K562 (cell line): ENCODE measurements at regions not wholly inside any gene's neighbourhood (a gene's known extent, or its start where the extent isn't known, plus 50 kb on each side); places are given as distances from the start of the nearest gene placed in this dataset.

Experiments
- ATAC-seq: fragments of 200-7000 bp; cut with Tn5 transposase; 3 replicates; pipeline ENCODE4 v1.9.1; 2020; ENCODE audit warnings: moderate library complexity
- BruUV-seq: library from RNA; stranded (reverse); fragments of 400-500 nt; replicated peaks from 2 replicates; lab custom pipeline; 2021; lab: Mats Ljungman, UMichigan
- CTCF ChIA-PET: fragments of 300-600 bp; formaldehyde crosslinking; extraction: SDS; loops from one replicate; lab custom pipeline; 2021; ENCODE audit warnings: low intra/inter-chr PET ratio; lab: Yijun Ruan, JAX
- POLR2A ChIA-PET: fragments of 300-600, 350-650 bp; sonication (Branson Sonifier 250); formaldehyde crosslinking; extraction: SDS; loops from one replicate; lab custom pipeline; 2021; ENCODE audit warnings: antibody characterized with exemption, inconsistent platforms; lab: Yijun Ruan, JAX
- DNase-seq, 4 experiments: peaks; one replicate each; pipeline versions ENCODE4 v3.0.0 to v3.0.0-alpha.2; 2011 to 2018; ENCODE audit warnings: low spot score in 3 of 4, mixed read lengths in 3 of 4; ENCODE audit errors: extremely low read depth in 1 of 4
- FAIRE-seq: peaks from 2 replicates; lab custom pipeline; 2011; peaks lifted over from hg19 to GRCh38; lab: Jason Lieb, UNC
- H2AFZ ChIP-seq: 2 replicates; pipeline ENCODE4 v1.6.0; 2011; ENCODE audit warnings: low read depth, low read length, control low read depth, inconsistent platforms
- H3K27ac ChIP-seq: fragments of 200-600 bp; 3 replicates; pipeline ENCODE4 v1.8.0; 2011; ENCODE audit warnings: low read depth, mild to moderate bottlenecking, control low read depth, inconsistent platforms, low read length, moderate library complexity, mixed read lengths; ENCODE audit errors: extremely low read depth
- H3K27me3 ChIP-seq, 2 experiments: fragments of 300-600 bp in 1 of 2; 2 replicates in 1 of 2; 3 replicates in 1 of 2; pipeline versions ENCODE4 v1.6.0 to v1.8.0; 2011; ENCODE audit warnings: inconsistent platforms in 2 of 2, low read length in 2 of 2, mild to moderate bottlenecking in 1 of 2, mixed read lengths in 1 of 2, moderate library complexity in 1 of 2; ENCODE audit not compliant: control insufficient read depth in 2 of 2, insufficient read depth in 2 of 2
- H3K36me3 ChIP-seq: fragments of 300-600 bp; 3 replicates; pipeline ENCODE4 v1.8.0; 2011; ENCODE audit warnings: mild to moderate bottlenecking, low read length, inconsistent platforms; ENCODE audit not compliant: control insufficient read depth, insufficient read depth
- H3K4me1 ChIP-seq, 2 experiments: fragments of 200-600 bp in 1 of 2; replicated peaks in 1 of 2; 2 replicates in 1 of 2; 3 replicates in 1 of 2; pipeline versions ENCODE4 v1.5.1 to v1.8.0; 2011; ENCODE audit warnings: inconsistent platforms in 2 of 2, low read length in 2 of 2, mild to moderate bottlenecking in 1 of 2, mixed read lengths in 1 of 2, moderate library complexity in 1 of 2; ENCODE audit not compliant: control insufficient read depth in 2 of 2, insufficient read depth in 2 of 2
- H3K4me2 ChIP-seq: 2 replicates; pipeline ENCODE4 v1.6.1; 2011; ENCODE audit warnings: low read length, control low read depth, inconsistent platforms, mixed read lengths; ENCODE audit not compliant: insufficient read depth
- H3K4me3 ChIP-seq: fragments of 200-600 bp; sonication (generic), shearing (Covaris generic); 2 replicates; pipeline ENCODE4 v1.5.1; 2016; ENCODE audit warnings: control low read depth, inconsistent platforms
- H3K79me2 ChIP-seq: fragments of 200-600 bp; 3 replicates; pipeline ENCODE4 v1.8.0; 2011; ENCODE audit warnings: low read length, inconsistent platforms; ENCODE audit not compliant: control insufficient read depth, insufficient read depth
- H3K9ac ChIP-seq, 2 experiments: 2 replicates each; pipeline versions ENCODE4 v1.6.0 to v1.6.1; 2011; ENCODE audit warnings: low read depth in 2 of 2, low read length in 2 of 2, control low read depth in 1 of 2, inconsistent platforms in 1 of 2, mild to moderate bottlenecking in 1 of 2, mixed read lengths in 1 of 2; ENCODE audit not compliant: insufficient read depth in 1 of 2
- H3K9me1 ChIP-seq: one replicate; pipeline ENCODE4 v1.6.0; 2011; ENCODE audit warnings: inconsistent platforms, mild to moderate bottlenecking, low read length, moderate library complexity; ENCODE audit not compliant: control insufficient read depth, insufficient read depth
- H3K9me3 ChIP-seq: replicated peaks from 2 replicates; pipeline ENCODE4 v1.5.1; 2011; ENCODE audit warnings: low read depth, low read length, inconsistent platforms; ENCODE audit not compliant: control insufficient read depth, insufficient read depth
- H4K20me1 ChIP-seq: replicated peaks from 2 replicates; pipeline ENCODE4 v1.6.1; 2011; ENCODE audit warnings: low read length, inconsistent platforms, mixed read lengths; ENCODE audit not compliant: control insufficient read depth, insufficient read depth
- CBX5 ChIP-seq: IDR thresholded peaks from 2 replicates; pipeline ENCODE4 v1.6.1; 2014; ENCODE audit warnings: low read depth, borderline replicate concordance
- CEBPG ChIP-seq, 3 experiments: fragments of 200-800 bp in 1 of 3; sonication (Bioruptor generic) in 1 of 3; sonication (generic) in 1 of 3; formaldehyde crosslinking in 1 of 3; IDR thresholded peaks in 2 of 3; conservative IDR thresholded peaks in 1 of 3; 2 replicates each; pipeline versions ENCODE4 v1.6.1 to v1.8.0; 2016 to 2022; ENCODE audit warnings: missing compliant biosample characterization in 2 of 3, missing genetic modification characterization in 2 of 3, mild to moderate bottlenecking in 1 of 3, missing genetic modification reagents in 1 of 3
- CHD1 ChIP-seq: fragments of 200-600 bp; sonication (generic); IDR thresholded peaks from one replicate; pipeline ENCODE4 v1.6.1; 2012; ENCODE audit warnings: mild to moderate bottlenecking, moderate library complexity, low read length, inconsistent platforms
- FOXA1 ChIP-seq: fragments of 450-650 bp; IDR thresholded peaks from 2 replicates; pipeline ENCODE4 v1.6.1; 2016; ENCODE audit warnings: mild to moderate bottlenecking, borderline replicate concordance
- HDAC2 ChIP-seq: fragments of 450-650 bp; IDR thresholded peaks from 2 replicates; pipeline ENCODE4 v1.6.1; 2016; ENCODE audit warnings: mild to moderate bottlenecking
- LARP7 ChIP-seq: fragments of 450-650 bp; IDR thresholded peaks from 2 replicates; pipeline ENCODE4 v1.6.1; 2016
- NFE2 ChIP-seq: IDR thresholded peaks from 2 replicates; pipeline ENCODE4 v1.6.1; 2014; ENCODE audit warnings: antibody characterized with exemption, low read depth
- NRF1 ChIP-seq, 2 experiments: fragments of 450-650 bp; IDR thresholded peaks in 1 of 2; conservative IDR thresholded peaks in 1 of 2; 2 replicates each; pipeline ENCODE4 v1.6.1; 2014; ENCODE audit warnings: mild to moderate bottlenecking in 2 of 2
- PKNOX1 ChIP-seq: fragments of 450-650 bp; IDR thresholded peaks from 2 replicates; pipeline ENCODE4 v1.6.1; 2016
- SRF ChIP-seq, 2 experiments: fragments of 250-450, 450-650 bp in 1 of 2; sonication (Bioruptor Pico) in 1 of 2; sonication (generic) in 1 of 2; formaldehyde crosslinking; IDR thresholded peaks; 2 replicates each; pipeline versions ENCODE4 v1.5.0 to v1.5.1; 2020 to 2022; ENCODE audit warnings: mild to moderate bottlenecking in 1 of 2, missing genetic modification reagents in 1 of 2
- SUPT5H ChIP-seq: fragments of 450-650 bp; IDR thresholded peaks from 2 replicates; pipeline ENCODE4 v1.6.1; 2016
- ZKSCAN1 ChIP-seq: fragments of 150-350 bp; IDR thresholded peaks from 2 replicates; pipeline ENCODE4 v1.6.1; 2016; ENCODE audit warnings: low read depth, low read length
- ZNF280B ChIP-seq: fragments of 250-450 bp; sonication (Bioruptor Pico); IDR thresholded peaks from 2 replicates; pipeline ENCODE4 v1.5.1; 2021; ENCODE audit warnings: mild to moderate bottlenecking
- WGBS: fragments of 100-300 bp; shearing (Covaris generic); methylation state at CpG from one replicate; pipeline ENCODE4 v1.1.6; 2016; ENCODE audit warnings: low coverage, mixed read lengths; ENCODE audit not compliant: insufficient coverage; ENCODE audit errors: missing lambda C conversion rate; 5-methylcytosine and 5-hydroxymethylcytosine counted together
- in situ Hi-C: fragments of 300-500 bp; cut with MboI; formaldehyde crosslinking; loops from 4 replicates; pipeline ENCODE4 v1.15.0; 2018; ENCODE audit warnings: inconsistent platforms, mixed read lengths
- intact Hi-C: fragments of 100-400 bp; cut with micrococcal nuclease; formaldehyde crosslinking; loops from 2 replicates; pipeline ENCODE4 v1.14.2; 2022

- Histone ChIP-seq H3K4me1 (no peaks in the 10 kb centered on the region), H3K27me3 (no peaks in the 10 kb centered on the region), H3K4me3 (no peak overlapping the region), H2AFZ (no peak overlapping the region), H3K9me1 (no peaks in the 10 kb centered on the region), H4K20me1 (no peaks in the 10 kb centered on the region), H3K79me2 (no peaks in the 10 kb centered on the region), H3K9me3 (no peaks in the 10 kb centered on the region; the same call in 1 of the 2 replicates), H3K4me2 (no peak overlapping the region), H3K27ac (no peak overlapping the region), H3K9ac (no peak overlapping the region), H3K36me3 (no peaks in the 10 kb centered on the region)
- DNase-seq (no peak), ATAC-seq (no peak), FAIRE-seq (peak; percentile 46)
- in situ Hi-C loops (no loop called here), intact Hi-C loops (no loop called here)
- no TSS peak for BruUV-seq
- WGBS, result 4% methylated on average over 2 of the region's 2 CpGs
- ChIA-PET POLR2A (no interaction called here), CTCF (no interaction called here)
- TF ChIP-seq CEBPG (CRISPR knock-in tag; IDR thresholded peaks at IDR 0.05), result no peak
- TF ChIP-seq CEBPG (tag; conservative IDR thresholded peaks at IDR 0.05 in 1 of 2, IDR thresholded peaks at IDR 0.05 in 1 of 2), result peak in 1 of 2 experiments; percentile 36; a peak in 1 of 4 replicates
- no peak for TF ChIP-seq SUPT5H
Observed at GRCh38 chr6:48912503-48912902, 550.5 kb downstream of the MMUT start.

- FAIRE-seq (no peak), DNase-seq (no peak), ATAC-seq (no peak)
- no peaks in the 10 kb centered on the region for H3K27me3 ChIP-seq
- intact Hi-C loops, result no loop called here
- no peaks in the 10 kb centered on the region for H3K79me2 ChIP-seq
- POLR2A ChIA-PET, result interaction anchor here (0.6 kb wide), 1 partner anchor 151 kb away, joined by 4 read pairs; no protein-coding TSS in a partner anchor
- in situ Hi-C loops, result no loop called here
- H2AFZ ChIP-seq, result no peak overlapping the region
- no peak overlapping the region for H3K4me2 ChIP-seq
- H3K9ac ChIP-seq, result no peak overlapping the region
- H3K4me1 ChIP-seq, result no peaks in the 10 kb centered on the region
- no TSS peak for BruUV-seq
- H3K4me3 ChIP-seq, result no peak overlapping the region
- H3K27ac ChIP-seq, result no peak overlapping the region
- H3K9me1 ChIP-seq, result no peaks in the 10 kb centered on the region
- H4K20me1 ChIP-seq, result no peaks in the 10 kb centered on the region
- H3K9me3 ChIP-seq, result no peaks in the 10 kb centered on the region
- H3K36me3 ChIP-seq, result no peaks in the 10 kb centered on the region
- CTCF ChIA-PET, result no interaction called here
- TF ChIP-seq LARP7 (no peak), CHD1 (no peak), SRF (CRISPR knock-in tag; IDR thresholded peaks at IDR 0.05) (no peak), ZNF280B (CRISPR knock-in tag) (no peak), NRF1 (conservative IDR thresholded peaks at IDR 0.05 in 1 of 2, IDR thresholded peaks at IDR 0.05 in 1 of 2) (no peak), ZKSCAN1 (no peak), NFE2 (no peak), FOXA1 (no peak), PKNOX1 (no peak), HDAC2 (no peak), CBX5 (no peak)
Observed at GRCh38 chr6:48904809-48905208, 558.2 kb downstream of the MMUT start.
